GM06990 (cell line): ENCODE measurements at regions not wholly inside any gene's neighbourhood (a gene's known extent, or its start where the extent isn't known, plus 50 kb on each side); places are given as distances from the start of the nearest gene placed in this dataset.

Experiments
- DNase-seq: peaks from one replicate; pipeline ENCODE4 v3.0.0-alpha.2; 2011; ENCODE audit not compliant: insufficient read length; ENCODE audit errors: extremely low read depth
- H3K27me3 ChIP-seq: replicated peaks from 2 replicates; pipeline ENCODE4 v1.6.0; 2011; ENCODE audit warnings: low read length; ENCODE audit not compliant: control insufficient read depth, insufficient read depth
- H3K36me3 ChIP-seq: 2 replicates; pipeline ENCODE4 v1.5.1; 2011; ENCODE audit warnings: low read length; ENCODE audit not compliant: control insufficient read depth, insufficient read depth
- H3K4me3 ChIP-seq: replicated peaks from 2 replicates; pipeline ENCODE4 v1.5.1; 2011; ENCODE audit warnings: low read depth, mild to moderate bottlenecking, control low read depth, low read length
- TF ChIP-seq, protein P1 (sequence below): IDR thresholded peaks from 2 replicates; pipeline ENCODE4 v1.5.1; 2011; ENCODE audit warnings: low read length, control low read depth, mild to moderate bottlenecking, inconsistent platforms; ENCODE audit not compliant: insufficient read depth, poor library complexity, severe bottlenecking

DNA sequence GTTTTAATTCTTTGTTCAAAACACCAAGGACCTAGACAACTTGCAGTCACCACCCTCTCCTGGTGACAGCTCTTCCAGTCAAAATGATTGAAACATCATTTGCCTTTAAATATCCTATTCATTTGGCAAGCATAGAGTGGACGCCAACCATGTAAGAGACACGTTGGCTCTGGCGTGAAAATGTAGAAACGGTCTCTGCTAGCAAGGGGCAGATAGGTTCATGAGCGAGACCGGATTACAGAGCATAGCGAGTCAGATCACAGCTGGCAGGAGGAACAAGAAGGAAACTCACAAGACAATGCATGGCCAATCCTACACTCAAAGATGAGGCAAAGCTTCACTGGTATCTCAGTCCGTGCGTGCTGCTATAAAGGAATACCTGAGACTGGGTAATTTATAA is 759.5 kb downstream of the UQCRFS1 start:
- Histone ChIP-seq H3K27me3 (no peaks in the 10 kb centered on the region), H3K36me3 (no peaks in the 10 kb centered on the region), H3K4me3 (no peak overlapping the region)
- TF ChIP-seq, protein P1, sequence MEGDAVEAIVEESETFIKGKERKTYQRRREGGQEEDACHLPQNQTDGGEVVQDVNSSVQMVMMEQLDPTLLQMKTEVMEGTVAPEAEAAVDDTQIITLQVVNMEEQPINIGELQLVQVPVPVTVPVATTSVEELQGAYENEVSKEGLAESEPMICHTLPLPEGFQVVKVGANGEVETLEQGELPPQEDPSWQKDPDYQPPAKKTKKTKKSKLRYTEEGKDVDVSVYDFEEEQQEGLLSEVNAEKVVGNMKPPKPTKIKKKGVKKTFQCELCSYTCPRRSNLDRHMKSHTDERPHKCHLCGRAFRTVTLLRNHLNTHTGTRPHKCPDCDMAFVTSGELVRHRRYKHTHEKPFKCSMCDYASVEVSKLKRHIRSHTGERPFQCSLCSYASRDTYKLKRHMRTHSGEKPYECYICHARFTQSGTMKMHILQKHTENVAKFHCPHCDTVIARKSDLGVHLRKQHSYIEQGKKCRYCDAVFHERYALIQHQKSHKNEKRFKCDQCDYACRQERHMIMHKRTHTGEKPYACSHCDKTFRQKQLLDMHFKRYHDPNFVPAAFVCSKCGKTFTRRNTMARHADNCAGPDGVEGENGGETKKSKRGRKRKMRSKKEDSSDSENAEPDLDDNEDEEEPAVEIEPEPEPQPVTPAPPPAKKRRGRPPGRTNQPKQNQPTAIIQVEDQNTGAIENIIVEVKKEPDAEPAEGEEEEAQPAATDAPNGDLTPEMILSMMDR: no peak
- DNase-seq: no peak

DNA sequence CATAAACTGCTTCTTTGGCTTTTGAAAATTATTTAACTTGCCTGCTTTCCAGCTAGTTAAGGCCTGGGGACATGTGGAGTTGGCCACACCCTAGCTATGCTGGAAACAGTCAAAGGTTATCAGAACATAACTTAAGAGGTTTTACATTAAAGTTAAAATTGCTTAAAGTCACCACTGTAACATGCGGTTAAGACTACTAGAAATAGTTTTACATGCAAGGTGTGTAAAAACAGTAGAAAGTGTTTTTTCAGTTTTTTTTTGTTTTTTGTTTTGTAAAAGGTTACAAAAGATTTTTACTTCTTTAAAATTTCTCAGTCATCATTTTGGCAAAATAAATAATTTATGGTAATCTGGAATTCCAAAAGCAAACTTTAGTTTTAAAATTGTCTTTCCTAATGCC is 763.1 kb downstream of the UQCRFS1 start:
- TF ChIP-seq, protein P1: no peak
- Histone ChIP-seq H3K27me3 (no peaks in the 10 kb centered on the region), H3K36me3 (no peaks in the 10 kb centered on the region), H3K4me3 (no peak overlapping the region)
- no peak for DNase-seq

DNA sequence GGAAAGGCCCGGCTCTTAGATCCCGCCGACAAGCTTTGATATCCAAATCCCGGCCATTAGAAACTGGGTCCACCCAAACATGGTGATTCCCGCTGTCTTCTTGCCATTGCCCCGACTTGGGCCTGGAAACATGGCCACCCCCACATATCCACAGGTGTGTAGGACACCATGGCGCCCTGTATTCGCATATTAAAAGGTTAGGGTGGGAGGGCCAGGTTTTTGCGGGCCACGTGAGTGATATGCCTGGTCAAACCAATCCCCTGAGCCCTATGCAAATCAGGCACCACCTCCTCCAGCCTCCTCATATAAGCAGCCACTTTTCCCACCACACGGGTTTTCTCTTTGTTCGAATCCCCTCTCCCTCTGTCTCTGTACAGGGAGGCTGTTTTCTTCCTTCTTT is 766.4 kb downstream of the UQCRFS1 start:
- H3K36me3 ChIP-seq: no peaks in the 10 kb centered on the region
- no peak overlapping the region for H3K4me3 ChIP-seq
- no peaks in the 10 kb centered on the region; the same call in 1 of the 2 replicates for H3K27me3 ChIP-seq
- DNase-seq: no peak
- TF ChIP-seq, protein P1: no peak

DNA sequence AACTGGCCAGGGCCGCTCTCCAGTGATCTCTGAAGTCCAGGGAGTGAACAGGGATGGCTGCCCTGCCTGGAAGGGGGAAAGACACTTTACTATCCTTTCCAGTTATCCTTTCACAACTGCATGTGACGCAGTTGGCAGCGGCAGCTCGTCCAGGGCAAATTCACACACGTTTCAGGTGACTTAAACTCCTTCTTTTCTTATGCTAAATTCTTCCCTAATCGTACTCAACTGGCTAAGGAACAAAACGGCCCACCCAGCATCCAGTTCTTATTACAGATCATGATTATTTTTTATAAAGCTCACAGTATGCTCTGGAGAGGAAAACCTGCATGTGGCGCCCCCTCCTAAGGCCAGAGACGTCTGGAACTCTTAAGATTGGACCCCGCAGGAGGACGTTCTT is 767.1 kb downstream of the UQCRFS1 start:
- H3K27me3 ChIP-seq: no peaks in the 10 kb centered on the region; the same call in 1 of the 2 replicates
- H3K36me3 ChIP-seq: no peaks in the 10 kb centered on the region
- no peak for DNase-seq
- H3K4me3 ChIP-seq: no peak overlapping the region
- TF ChIP-seq, protein P1: no peak

DNA sequence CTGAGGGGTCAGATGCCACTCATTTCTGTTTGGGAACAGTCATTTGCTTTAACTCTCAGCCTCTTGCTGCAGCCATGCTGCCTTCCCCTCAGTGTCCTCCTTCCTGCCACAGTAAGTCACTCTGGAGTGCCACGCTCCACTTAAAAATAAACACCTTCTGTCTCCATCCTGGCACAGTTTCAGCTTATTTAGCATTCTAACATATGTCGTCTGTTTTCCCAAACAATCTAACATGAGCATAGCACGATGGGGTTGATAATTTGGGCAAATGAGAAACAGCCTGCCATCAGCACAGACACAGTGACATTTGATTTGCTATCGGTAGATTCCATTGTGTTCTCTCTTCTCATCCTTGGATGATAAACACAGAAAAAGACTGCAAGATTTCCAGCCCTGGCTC is 768.6 kb downstream of the UQCRFS1 start:
- Histone ChIP-seq H3K36me3 (no peaks in the 10 kb centered on the region), H3K27me3 (no peaks in the 10 kb centered on the region; the same call in 1 of the 2 replicates), H3K4me3 (no peak overlapping the region)
- no peak for DNase-seq
- TF ChIP-seq, protein P1: no peak

DNA sequence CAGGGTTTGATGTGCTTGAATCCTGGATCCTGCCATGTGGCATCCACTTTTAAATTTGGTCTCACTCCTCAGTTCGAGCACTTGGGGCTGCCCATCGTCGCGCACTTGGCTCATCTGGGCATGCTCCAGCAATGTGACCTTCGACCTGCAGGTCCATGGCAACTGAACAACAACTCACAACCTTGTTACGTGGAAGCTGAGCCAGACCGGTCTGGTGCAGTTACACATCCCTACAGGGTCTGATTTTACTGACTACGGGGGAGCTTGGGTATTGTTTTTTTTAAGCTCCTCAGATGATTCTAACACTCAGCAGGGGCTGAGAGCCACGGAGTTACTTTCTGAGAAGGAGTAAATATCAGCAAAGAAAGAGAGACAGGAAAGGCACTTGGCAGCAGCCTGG is 769.6 kb downstream of the UQCRFS1 start:
- no peak for DNase-seq
- Histone ChIP-seq H3K27me3 (no peaks in the 10 kb centered on the region; the same call in 1 of the 2 replicates), H3K36me3 (no peaks in the 10 kb centered on the region)

More for the DNA sequence above, 769.6 kb downstream of the UQCRFS1 start:
- H3K4me3 ChIP-seq: no peak overlapping the region
- TF ChIP-seq, protein P1: no peak
